Esophagus muscularis mucosa (tissue), 3 donors: ENCODE measurements at regions not wholly inside any gene's neighbourhood (a gene's known extent, or its start where the extent isn't known, plus 50 kb on each side); places are given as distances from the start of the nearest gene placed in this dataset.

Experiments used
- CTCF ChIP-seq, 3 experiments: fragments of 200-600 bp in 2 of 3; fragments of 450-650 bp in 1 of 3; sonication (generic) in 2 of 3; IDR thresholded peaks; one replicate each; pipeline ENCODE4 v1.5.1; 2017 to 2019; ENCODE audit warnings: antibody characterized with exemption in 3 of 3, mild to moderate bottlenecking in 2 of 3, moderate library complexity in 1 of 3
- POLR2A ChIP-seq: fragments of 450-650 bp; IDR thresholded peaks from one replicate; pipeline ENCODE4 v1.6.1; 2017; ENCODE audit warnings: antibody characterized with exemption, moderate library complexity, mild to moderate bottlenecking, low read depth

GRCh38 chr10:3430501-3430900 is 257.9 kb upstream of the PITRM1 start:
- TF ChIP-seq CTCF (IDR thresholded peaks at IDR 0.05), result no peak
- TF ChIP-seq POLR2A, result no peak
